ENCODE measurements at regions not wholly inside any gene's neighbourhood (a gene's known extent, or its start where the extent isn't known, plus 50 kb on each side); places are given as distances from the start of the nearest gene placed in this dataset.

- intact Hi-C loops (cut with DNase I) = no loop called here
- peak in 1 of 42 donors; percentile 24 for DNase-seq
Observed at GRCh38 chr6:14665827-14666724, 548.5 kb downstream of the CD83 start.

DNA sequence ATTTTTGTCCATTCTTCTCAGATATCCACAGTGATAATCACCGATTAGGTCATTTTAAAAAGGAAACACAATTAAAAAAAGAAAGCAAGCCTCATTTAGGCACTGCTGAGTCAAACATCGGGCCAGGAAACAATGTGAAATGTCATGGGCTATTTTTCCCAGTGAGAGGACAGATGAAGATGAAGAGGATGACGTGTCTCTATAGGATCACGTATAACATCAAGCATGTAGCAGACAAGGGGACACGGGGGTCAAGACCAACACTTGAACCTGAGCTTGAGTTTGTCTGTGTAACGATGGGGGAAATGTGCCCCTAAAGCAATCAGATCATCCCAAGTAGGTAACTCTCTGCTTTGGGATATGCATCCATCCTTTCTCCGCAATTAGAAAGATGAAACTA lies 553.2 kb downstream of the CD83 start:
- intact Hi-C loops (cut with DNase I) = no loop called here
- no peak for DNase-seq

DNA sequence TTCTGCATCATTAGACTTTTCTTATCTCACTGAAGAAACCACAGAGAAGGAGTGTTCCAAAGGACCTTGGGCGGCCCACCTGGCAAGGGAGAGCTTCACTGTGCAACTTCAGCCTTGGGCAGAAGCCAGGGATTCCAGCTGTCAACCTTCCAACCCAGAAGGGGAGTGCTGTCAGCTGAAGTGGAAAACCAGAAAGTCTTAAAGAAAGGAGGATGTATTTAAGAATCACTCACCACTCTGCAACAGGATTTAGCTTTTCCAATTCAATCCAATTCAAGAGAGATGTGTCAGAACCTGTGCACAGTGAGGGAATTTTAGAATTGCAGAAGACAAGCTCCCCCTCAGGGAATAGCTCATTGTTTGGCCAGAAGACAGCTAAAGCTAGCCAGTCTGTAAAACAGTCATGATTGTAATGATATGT lies 553.7 kb downstream of the CD83 start:
- no peak for DNase-seq
- intact Hi-C loops (cut with DNase I) = no loop called here

DNA sequence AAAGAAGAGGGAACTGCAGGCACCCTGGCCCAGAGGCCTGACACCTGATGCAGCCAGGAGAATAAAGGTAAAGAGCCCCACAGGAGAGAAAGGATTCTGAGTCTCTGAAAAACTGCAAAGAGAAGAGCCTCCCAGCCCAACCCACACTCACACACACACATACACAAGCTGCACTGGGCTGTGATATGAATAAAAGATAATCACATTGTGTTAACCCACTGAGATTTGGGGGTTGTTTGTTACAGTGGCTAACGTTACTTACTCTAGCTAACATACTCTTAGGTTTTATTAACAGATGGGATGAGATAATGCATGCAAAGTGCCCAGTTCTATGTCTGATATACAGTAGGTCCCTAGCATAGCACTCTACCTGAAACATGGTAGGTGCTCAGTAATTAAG lies 554.4 kb downstream of the CD83 start:
- intact Hi-C loops (cut with DNase I) = no loop called here

GRCh38 chr6:14673201-14673600 lies 555.6 kb downstream of the CD83 start:
- DNase-seq = peak in 3 of 42 donors; percentile 25 to 40 (median 28)
- intact Hi-C loops (cut with DNase I) = no loop called here

More for the DNA sequence above, 554.4 kb downstream of the CD83 start:
- no peak for DNase-seq

DNA sequence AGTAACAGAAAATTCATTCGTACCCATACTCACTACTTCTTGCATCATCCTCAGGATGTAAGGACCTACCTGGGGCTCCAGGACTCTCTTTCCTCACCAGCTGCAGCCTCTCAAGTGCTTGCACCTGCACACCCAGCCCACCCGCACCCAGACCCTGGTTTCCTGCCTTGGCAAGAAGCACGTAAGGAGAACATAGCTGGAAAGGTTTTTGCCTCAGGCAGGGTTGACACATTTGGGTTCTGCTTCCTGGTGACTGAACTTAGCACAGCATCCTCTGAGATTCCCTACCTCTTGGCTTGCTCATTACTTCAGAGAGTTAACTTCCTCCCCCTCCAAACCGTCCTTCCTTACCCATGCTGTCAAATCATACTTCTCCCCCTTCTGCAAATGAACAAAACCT lies 556.9 kb downstream of the CD83 start:
- intact Hi-C loops (cut with DNase I) = no loop called here
- DNase-seq = no peak

- intact Hi-C loops (cut with DNase I) = no loop called here
- DNase-seq = no peak
Observed at GRCh38 chr6:14674867-14675648, 557.5 kb downstream of the CD83 start.

GRCh38 chr6:14676064-14676463 lies 558.5 kb downstream of the CD83 start:
- no peak for DNase-seq
- intact Hi-C loops (cut with DNase I) = no loop called here

- intact Hi-C loops (cut with DNase I) = no loop called here
- no peak for DNase-seq
Observed at GRCh38 chr6:14676977-14677781, 559.6 kb downstream of the CD83 start.

DNA sequence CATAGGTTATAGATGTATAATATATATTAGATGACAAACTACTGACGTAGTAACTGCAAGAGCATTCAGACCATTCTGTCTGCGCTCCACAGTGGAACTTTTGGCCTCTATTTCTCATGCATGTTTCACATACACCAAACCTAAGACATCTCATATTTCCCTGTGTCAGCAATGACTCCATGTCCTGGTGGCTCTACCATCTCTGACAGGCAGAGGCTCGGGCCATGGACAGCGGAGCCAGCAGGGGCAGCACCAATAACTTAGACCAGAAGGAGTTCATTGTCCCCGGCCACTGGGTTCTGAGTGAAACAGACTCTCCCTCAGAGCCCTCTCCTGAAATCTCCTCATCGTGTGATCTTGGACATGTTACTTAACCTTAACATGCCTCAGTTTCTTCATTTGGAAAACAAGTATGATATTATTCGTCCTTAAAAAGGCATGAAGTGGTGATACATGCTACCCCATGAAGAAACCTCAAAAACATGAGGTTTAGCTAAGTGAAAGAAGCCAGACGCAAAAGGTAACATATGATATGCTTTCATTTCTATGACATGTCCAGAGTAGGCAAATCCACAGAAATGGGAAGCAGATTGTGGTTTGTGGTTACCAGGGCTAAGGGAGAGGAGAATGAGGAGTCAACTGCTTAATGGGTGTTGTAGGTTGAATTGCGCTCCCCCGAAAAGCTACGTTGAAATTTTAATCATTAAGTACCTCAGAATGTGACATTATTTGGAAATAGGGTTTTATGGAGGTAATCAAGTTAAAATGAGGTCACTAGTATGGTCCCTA lies 564.0 kb upstream of the JARID2 start:
- intact Hi-C loops (cut with DNase I) = no loop called here
- DNase-seq = no peak

DNA sequence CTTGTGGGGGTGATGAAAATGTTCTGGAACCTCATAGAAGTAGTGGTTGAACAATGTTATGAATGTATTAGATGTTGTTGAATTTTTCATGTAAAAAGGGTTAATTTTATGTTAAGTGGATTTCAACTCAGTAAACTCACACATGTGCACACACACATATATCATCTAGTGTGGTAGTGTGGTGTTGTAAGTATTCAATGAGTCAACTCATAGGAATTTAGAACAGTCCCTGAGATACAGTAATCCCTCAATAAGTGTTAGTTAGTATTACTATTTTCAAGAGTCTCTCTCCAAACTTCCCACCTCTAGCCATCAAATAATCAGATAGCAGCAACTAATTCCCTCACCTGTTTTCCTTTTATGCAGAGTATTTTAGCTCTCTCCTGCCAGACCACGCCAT lies 563.1 kb upstream of the JARID2 start:
- intact Hi-C loops (cut with DNase I) = no loop called here
- no peak for DNase-seq

DNA sequence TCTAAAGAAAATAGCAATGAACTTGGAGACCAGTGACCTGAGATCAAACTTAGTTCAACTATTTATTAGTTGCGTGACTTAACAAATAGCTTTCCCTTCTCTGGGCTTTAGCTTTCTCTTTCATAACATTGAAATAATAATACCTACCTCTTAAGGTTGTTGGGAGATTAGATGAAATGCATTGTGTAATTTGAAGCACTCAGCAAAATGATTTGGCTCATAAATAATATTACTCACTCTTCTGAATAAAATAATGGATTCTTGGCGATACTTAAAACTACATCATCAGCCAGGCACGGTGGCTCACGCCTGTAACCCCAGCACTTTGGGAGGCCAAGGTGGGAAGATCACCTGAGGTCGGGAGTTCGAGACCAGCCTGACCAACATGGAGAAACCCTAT lies 556.2 kb upstream of the JARID2 start:
- DNase-seq = no peak
- intact Hi-C loops (cut with DNase I) = no loop called here

- no peak for DNase-seq
- intact Hi-C loops (cut with DNase I) = no loop called here
Observed at GRCh38 chr6:14690120-14691056, 555.5 kb upstream of the JARID2 start.

DNA sequence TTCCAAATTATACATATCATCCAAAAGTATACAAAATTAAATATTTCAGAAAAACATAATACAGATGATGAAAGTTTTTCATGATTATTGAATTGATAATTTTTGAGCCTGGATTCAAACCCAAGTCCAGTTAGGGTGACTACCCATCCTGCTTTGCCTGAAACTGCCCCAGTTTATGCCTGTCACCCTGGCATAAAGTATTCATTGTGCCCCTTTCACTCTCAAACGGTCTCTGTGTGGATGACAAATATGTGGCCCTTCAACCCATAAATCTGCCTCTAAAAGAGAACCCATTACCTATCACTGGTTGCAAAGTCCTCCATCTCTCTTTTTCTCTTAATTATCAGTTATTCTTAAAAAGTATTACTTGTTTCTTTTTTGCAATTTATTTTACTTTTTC lies 553.7 kb upstream of the JARID2 start:
- intact Hi-C loops (cut with DNase I) = no loop called here
- DNase-seq = no peak

GRCh38 chr6:14693301-14694192 lies 552.3 kb upstream of the JARID2 start:
- intact Hi-C loops (cut with DNase I) = no loop called here
- DNase-seq = no peak

DNA sequence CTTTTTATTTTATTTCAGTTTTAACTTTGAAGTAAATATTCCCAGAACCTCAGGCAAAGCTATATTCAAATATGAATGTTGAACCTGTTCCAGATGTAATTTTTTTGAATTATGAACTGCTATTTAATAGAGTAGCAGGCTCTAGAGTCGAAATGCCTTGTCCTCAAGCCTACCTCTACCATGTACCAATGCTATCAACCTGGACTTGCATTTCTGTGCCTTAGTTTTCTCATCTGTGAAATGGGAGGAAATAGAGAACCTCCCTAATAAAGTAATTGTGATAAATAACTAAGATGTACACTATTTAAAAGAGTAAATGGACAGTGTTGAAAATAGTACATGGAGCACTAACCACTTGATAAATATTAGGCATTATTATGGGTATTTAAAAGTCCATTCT lies 551.6 kb upstream of the JARID2 start:
- DNase-seq = no peak
- intact Hi-C loops (cut with DNase I) = no loop called here

- no peak for DNase-seq
- intact Hi-C loops (cut with DNase I) = no loop called here
Observed at GRCh38 chr6:14695579-14695978, 550.3 kb upstream of the JARID2 start.

Measured in head of caudate nucleus (tissue), 42 donors.